NAMALWA (cell line): ENCODE measurements at regions not wholly inside any gene's neighbourhood (a gene's known extent, or its start where the extent isn't known, plus 50 kb on each side); places are given as distances from the start of the nearest gene placed in this dataset.
"Not testable (repeated sequence)": the region's sequence is repeated elsewhere in the genome, so short reads cannot be mapped to it uniquely, and the experiment has no call there.

Experiments used
- DNase-seq: peaks from one replicate; pipeline ENCODE4 v3.0.0-alpha.2; 2015; ENCODE audit warnings: low spot score

DNA sequence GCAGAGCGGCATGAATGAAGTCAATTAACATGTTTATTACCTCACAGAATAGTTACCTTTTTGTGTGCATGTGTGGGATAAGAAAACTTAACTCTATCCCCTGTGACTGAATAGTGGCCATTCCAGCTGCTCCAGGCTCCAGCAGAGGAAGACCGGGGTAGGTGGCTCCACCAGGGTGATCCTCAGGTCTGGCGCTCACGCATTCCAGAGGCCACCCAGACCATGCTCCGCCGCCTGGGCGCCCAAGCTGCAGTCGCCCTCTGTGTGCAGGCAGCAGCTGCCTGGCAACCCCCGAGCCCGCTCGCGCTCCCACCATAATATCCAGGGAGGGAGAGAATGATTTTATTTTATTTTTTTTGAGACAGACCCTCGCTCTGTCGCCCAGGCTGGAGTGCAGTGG lies 1474.5 kb upstream of the TPTE start:
- not testable (repeated sequence) for DNase-seq

DNA sequence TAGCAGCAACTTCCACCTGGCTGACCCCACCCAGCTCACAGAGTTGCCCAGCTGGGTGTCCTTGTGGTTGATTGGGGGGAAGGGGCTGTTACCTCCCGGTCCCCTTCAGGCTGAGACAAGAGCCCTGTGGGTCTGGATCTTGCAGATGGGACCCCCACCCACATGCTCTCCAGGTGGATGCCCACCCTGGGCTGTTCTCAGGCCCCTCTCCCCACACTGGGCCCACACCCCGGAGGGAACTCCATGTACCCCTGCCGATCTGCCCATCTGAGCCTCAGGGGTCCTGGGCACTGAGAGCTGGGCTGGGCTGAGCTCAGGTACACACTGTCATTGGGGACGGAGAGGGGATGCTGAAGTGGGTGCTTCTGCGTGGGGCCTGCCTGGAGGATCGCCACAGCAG lies 1453.9 kb upstream of the TPTE start:
- not testable (repeated sequence) for DNase-seq

DNA sequence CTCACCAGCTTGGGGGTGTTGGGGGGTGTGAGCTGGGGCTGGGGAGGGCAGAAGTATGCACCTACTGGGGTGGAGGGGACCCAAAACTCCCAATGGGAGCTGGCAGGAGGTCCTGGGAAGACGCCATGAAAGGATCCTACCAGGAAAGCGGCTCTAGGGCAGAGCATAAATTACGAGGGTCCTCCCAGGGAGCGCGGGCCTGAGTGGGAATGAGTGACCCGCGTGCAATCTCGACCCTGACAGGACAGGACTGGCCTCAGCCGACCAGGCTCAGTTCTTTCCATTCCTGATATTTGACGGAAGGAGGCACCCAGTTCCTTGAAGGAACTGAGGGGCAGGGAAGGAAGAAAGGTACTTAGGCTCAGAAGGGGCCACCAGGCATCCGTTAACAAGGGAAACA lies 1452.8 kb upstream of the TPTE start:
- DNase-seq, result not testable (repeated sequence)

DNA sequence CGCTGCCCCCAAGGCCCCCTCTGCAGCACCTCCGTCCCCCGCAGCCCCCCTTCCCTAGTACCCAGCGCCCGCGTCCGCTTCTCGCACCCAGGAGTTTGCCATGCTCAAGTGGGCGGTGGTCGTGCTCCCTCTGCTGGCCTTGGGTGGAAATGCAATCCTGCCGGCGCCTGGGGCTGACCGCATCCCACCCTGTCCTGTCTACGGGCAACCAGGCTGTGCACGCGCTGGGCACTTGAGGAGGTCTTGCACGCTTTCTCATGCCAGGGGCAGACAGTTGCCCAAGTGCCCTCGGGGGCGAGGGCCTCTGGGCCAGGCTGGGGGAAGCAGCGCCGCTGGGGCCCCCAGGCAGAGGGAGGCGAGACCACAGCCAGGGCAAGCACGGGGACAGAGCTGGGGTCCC lies 1450.7 kb upstream of the TPTE start:
- not testable (repeated sequence) for DNase-seq

DNA sequence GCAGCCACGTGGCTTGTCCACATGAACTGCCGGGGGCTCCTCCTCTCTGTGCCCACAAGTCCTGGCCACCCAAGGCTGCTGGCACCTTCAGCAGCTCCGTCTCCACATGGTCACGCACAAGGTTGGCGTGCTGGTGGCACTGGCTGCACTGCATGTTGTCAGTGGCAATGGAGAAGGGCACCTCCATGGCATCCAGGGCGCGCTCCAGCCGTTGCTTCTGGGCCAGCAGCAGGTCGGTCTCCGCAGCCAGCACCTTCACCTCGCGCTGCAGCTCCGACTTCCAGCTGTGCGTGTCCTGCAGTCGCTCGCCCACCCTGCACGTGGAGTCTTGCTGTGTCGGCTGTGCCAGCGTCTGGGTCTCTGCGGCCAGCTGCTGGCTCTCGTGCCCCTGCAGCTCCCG lies 1448.4 kb upstream of the TPTE start:
- DNase-seq, result not testable (repeated sequence)

DNA sequence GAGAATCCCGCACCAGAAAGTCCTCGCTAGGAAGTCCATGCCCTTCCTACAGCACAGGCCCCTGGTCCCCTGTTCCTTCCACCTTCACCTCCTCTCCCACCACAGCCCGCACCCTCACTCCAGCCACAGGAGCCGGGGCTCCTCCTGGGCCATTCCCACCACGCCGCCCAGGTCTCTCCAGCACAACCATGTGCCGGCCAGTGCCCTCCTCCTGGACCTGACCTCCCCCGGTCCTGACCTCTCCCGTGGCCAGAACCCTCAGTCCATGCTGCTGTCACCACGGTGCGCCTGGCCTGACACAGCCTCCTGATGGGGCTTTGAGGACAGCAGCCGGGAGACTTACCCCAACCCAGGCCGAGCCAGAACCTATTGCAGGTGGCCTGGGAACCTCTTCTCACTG lies 1446.6 kb upstream of the TPTE start:
- DNase-seq, result not testable (repeated sequence)

DNA sequence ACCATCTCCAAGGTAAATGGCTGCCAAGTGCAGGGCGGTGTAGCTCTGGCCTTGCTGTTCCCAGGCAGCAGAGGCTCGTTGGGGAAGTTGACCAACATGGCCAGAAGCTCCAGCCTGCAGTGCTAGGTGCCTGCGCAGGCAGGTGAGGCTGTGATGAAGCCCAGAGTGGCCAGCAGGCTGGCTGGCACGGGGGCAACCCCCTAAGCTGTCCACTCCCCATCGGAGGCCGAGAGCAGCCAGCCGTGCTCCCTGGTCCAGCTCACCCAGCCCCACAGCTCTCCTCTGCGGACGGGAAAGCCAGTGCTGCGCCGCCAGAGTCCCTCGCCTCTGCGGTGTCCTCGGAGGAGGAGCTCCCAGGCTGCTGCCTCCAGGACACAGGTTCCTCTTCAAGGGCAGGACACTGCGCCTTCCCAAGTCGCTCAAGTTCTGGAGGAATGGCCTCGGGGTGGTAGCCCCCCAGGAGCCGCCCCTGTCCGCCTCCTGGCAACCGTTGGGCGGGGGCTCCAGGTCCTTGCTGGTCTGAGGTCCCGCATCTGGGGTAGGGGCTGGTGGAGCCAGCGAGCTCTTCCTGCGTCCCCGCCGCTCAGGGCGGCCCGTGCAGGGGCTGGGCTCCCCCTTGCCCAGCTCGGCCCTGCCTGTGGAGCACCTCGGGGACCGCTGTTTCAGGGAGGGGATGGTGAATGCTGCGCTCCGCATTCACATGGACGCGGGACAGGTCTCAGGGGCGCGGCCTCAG lies 1438.1 kb upstream of the TPTE start:
- DNase-seq, result not testable (repeated sequence)

DNA sequence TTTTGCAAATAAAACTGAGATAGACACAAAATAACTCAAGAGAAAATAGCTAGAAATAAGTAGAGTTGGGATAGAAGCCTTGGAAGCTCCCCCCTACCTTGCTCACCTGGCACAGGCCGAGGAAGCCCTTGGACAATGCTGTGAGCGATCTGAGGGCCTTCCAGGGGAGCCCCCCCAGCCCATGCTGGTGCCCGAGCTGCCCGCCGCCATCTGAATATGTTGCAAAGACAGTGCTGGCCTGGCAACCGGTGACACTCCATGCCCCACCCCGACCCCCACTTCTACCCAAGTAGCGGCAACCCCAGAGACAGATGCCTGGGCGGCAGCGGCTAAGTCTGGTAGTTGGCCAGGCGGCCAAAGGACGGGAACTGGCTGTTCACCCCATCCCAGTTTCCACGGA lies 1435.1 kb upstream of the TPTE start:
- not testable (repeated sequence) for DNase-seq

DNA sequence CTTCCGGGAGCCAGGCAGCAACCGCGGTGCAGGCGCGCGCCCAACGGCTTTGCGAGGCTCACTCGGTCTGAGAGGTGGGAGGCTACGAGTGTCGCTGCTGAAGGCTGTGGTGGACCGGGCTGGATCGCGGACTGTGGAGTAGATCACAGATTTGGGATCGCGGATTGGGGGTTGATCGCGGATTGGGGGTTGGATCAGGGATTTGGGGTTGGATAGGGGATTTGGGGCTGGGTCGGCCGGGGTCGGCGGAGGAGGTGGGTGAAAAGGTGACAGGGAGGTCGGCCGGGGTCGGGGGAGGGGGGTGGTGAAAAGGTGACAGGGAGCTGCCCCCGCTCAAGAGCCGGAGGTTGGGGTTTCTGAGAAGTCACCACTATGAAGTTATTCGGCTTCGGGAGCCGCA lies 1433.6 kb upstream of the TPTE start:
- DNase-seq, result not testable (repeated sequence)

DNA sequence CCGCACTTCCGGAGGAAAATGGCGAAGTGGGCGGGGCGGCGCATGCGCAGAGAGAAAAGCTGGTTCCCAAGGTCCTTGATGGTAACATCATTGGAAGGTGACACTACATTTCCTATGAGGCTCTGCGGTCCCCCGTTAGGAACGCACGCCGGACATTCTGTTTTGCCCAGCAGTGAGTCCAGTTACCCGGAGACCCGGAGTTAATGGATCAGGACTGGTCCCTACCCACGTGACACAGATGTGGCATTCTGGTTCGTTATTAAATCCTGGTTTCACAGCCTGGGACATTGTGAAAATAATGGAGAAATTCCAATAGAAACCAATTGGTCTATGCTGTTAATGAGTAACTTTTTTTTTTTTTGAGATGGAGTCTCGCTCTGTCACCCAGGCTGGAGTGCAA lies 1391.6 kb upstream of the TPTE start:
- not testable (repeated sequence) for DNase-seq

DNA sequence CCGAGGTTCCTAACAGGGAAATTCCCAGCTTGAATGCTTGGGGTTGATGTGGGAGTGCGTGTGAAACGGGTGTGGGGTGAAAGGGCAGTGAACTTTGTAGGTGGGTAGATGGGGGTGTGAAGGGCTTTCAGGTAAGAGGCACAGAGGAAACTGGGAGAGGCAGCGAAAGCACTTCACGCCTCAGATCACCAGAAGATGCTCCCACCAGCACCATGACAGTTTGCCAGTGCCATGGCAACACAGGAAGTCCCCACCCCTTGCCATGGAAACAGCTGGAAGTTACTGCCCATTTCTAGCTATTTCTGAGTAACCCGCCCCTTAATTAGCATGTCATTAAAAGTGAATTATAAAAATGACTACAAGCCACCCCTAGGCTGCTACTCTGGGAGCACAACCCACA lies 1390.6 kb upstream of the TPTE start:
- DNase-seq, result not testable (repeated sequence)
